OCI-LY1 (cell line): ENCODE measurements at regions not wholly inside any gene's neighbourhood (a gene's known extent, or its start where the extent isn't known, plus 50 kb on each side); places are given as distances from the start of the nearest gene placed in this dataset.

ENCODE experiments used
- EZH2 ChIP-seq: fragments of 200-600 bp; sonication (generic), shearing (Covaris generic); IDR thresholded peaks from 2 replicates; pipeline ENCODE4 v1.8.0; 2017; ENCODE audit warnings: borderline replicate concordance, mixed run types, mild to moderate bottlenecking, antibody characterized with exemption, low read length, moderate library complexity, mixed read lengths
- TF ChIP-seq, protein P1 (sequence below): fragments of 200-600 bp; sonication (generic), shearing (Covaris generic); IDR thresholded peaks from 2 replicates; pipeline ENCODE4 v1.5.1; 2017; ENCODE audit warnings: mild to moderate bottlenecking, antibody characterized with exemption, low read length, moderate library complexity, mixed read lengths

DNA sequence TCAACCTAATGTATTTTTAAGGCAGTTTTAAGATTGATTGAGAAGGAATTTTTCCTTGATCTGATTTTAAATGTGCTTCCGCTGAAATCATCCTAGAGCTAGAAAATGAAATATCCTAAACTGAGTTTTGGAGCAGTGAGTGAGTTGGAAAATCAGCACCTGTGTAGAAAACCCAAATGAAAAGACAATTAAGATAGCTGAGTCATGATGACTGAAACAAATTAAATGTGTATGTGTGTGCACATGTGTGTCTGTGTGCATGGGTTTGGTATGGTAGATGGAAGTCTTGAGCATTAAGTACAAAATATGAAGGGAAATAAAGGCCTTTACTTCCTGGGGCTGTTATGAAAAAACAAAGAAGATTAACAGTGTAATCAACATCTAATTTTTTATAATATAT lies 394.6 kb upstream of the MAP2 start:
- TF ChIP-seq, protein P1, sequence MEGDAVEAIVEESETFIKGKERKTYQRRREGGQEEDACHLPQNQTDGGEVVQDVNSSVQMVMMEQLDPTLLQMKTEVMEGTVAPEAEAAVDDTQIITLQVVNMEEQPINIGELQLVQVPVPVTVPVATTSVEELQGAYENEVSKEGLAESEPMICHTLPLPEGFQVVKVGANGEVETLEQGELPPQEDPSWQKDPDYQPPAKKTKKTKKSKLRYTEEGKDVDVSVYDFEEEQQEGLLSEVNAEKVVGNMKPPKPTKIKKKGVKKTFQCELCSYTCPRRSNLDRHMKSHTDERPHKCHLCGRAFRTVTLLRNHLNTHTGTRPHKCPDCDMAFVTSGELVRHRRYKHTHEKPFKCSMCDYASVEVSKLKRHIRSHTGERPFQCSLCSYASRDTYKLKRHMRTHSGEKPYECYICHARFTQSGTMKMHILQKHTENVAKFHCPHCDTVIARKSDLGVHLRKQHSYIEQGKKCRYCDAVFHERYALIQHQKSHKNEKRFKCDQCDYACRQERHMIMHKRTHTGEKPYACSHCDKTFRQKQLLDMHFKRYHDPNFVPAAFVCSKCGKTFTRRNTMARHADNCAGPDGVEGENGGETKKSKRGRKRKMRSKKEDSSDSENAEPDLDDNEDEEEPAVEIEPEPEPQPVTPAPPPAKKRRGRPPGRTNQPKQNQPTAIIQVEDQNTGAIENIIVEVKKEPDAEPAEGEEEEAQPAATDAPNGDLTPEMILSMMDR: no peak
- TF ChIP-seq EZH2: no peak
